ENCODE measurements at regions not wholly inside any gene's neighbourhood (a gene's known extent, or its start where the extent isn't known, plus 50 kb on each side); places are given as distances from the start of the nearest gene placed in this dataset.

DNA sequence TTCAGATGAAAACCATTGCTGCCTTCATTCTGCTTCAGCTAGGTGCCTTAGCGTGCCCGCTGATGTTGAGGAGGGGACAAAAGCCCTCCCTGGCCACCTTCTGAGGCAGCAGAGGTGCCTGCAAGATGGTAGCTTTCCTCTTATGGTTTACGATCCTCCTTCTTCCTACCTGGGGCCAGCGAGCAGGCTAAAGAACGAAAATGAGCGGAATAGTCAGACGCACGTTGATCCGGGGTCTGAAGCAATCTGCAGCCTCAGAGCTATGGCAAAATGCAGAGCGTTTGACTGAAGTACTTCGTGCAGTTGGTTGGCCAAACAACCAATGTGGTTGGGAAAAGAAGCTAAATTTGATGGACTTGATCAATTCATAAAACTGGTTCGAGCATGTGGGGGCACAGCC is 95.5 kb downstream of the GATA3 start:
- Mint-ChIP-seq H3K27me3 (ENCODE audit: insufficient read depth, low read depth) (no peaks in the 10 kb centered on the region), H3K4me3 (no peak overlapping the region), H3K36me3 (no peaks in the 10 kb centered on the region), H3K4me1 (peaks cover 7% of the 10 kb centered on the region), H3K9me3 (no peaks in the 10 kb centered on the region), H3K27ac (no peak overlapping the region)
- Histone ChIP-seq H3K79me2 (ENCODE audit: low read depth) (no peaks in the 10 kb centered on the region), H3K27ac (no peak overlapping the region), H3F3A (ENCODE audit: low read depth) (peaks cover 6% of the 10 kb centered on the region), H2AFZ (replicated peaks) (no peak overlapping the region), H3K4me2 (no peak overlapping the region), H3K36me3 (no peaks in the 10 kb centered on the region), H3K4me3 (no peak overlapping the region), H3K4me1 (peaks cover 6% of the 10 kb centered on the region), H3K9ac (no peak overlapping the region), H3K27me3 (no peaks in the 10 kb centered on the region), H4K20me1 (ENCODE audit: low read depth) (no peaks in the 10 kb centered on the region), H3K9me3 (ENCODE audit: low read depth) (no peaks in the 10 kb centered on the region)
- TF ChIP-seq EZH2 (IDR thresholded peaks at IDR 0.05) (no peak), EZH2phosphoT487 (IDR thresholded peaks at IDR 0.05) (no peak)
- TF ChIP-seq, protein P1, sequence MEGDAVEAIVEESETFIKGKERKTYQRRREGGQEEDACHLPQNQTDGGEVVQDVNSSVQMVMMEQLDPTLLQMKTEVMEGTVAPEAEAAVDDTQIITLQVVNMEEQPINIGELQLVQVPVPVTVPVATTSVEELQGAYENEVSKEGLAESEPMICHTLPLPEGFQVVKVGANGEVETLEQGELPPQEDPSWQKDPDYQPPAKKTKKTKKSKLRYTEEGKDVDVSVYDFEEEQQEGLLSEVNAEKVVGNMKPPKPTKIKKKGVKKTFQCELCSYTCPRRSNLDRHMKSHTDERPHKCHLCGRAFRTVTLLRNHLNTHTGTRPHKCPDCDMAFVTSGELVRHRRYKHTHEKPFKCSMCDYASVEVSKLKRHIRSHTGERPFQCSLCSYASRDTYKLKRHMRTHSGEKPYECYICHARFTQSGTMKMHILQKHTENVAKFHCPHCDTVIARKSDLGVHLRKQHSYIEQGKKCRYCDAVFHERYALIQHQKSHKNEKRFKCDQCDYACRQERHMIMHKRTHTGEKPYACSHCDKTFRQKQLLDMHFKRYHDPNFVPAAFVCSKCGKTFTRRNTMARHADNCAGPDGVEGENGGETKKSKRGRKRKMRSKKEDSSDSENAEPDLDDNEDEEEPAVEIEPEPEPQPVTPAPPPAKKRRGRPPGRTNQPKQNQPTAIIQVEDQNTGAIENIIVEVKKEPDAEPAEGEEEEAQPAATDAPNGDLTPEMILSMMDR (IDR thresholded peaks at IDR 0.05) = no peak
- DNase-seq (ENCODE audit: low spot score) = no peak

DNA sequence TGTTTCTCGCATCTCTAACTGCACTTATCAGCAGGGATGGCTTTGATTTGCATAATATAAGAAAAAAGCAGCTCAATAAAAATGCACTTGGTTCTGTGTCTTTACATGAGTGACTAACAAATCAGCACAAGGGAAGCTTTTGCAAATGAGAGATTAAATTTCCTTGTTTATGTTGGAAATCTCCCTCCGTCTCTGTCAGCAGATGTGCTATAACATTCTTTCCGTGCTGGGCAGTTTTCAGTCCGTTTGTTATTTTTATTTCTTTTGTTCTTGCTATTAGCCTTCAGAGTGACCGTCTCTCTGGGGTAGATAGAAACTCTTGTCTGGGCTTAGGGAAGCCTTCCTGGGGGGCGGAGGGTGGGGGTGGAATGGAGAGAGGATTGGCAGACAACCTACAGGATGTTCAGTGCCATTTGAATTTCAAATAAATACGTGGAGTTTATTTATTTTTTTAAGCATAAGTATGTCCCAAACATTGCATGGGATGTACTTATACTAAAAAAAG is 96.0 kb downstream of the GATA3 start:
- Histone ChIP-seq H3K27me3 (no peaks in the 10 kb centered on the region), H3K4me1 (peaks cover 6% of the 10 kb centered on the region), H3F3A (ENCODE audit: low read depth) (peaks cover 6% of the 10 kb centered on the region), H3K27ac (no peak overlapping the region), H3K79me2 (ENCODE audit: low read depth) (no peaks in the 10 kb centered on the region), H3K36me3 (no peaks in the 10 kb centered on the region), H4K20me1 (ENCODE audit: low read depth) (no peaks in the 10 kb centered on the region), H3K9ac (no peak overlapping the region), H2AFZ (replicated peaks) (no peak overlapping the region), H3K9me3 (ENCODE audit: low read depth) (no peaks in the 10 kb centered on the region), H3K4me3 (no peak overlapping the region), H3K4me2 (no peak overlapping the region)
- Mint-ChIP-seq H3K27ac (no peak overlapping the region), H3K4me1 (peaks cover 7% of the 10 kb centered on the region), H3K36me3 (no peaks in the 10 kb centered on the region), H3K9me3 (no peaks in the 10 kb centered on the region), H3K27me3 (ENCODE audit: insufficient read depth, low read depth) (no peaks in the 10 kb centered on the region), H3K4me3 (no peak overlapping the region)
- no peak for DNase-seq (ENCODE audit: low spot score)
- TF ChIP-seq EZH2phosphoT487 (IDR thresholded peaks at IDR 0.05) (no peak), EZH2 (IDR thresholded peaks at IDR 0.05) (no peak)
- TF ChIP-seq, protein P1 (IDR thresholded peaks at IDR 0.05) = no peak

DNA sequence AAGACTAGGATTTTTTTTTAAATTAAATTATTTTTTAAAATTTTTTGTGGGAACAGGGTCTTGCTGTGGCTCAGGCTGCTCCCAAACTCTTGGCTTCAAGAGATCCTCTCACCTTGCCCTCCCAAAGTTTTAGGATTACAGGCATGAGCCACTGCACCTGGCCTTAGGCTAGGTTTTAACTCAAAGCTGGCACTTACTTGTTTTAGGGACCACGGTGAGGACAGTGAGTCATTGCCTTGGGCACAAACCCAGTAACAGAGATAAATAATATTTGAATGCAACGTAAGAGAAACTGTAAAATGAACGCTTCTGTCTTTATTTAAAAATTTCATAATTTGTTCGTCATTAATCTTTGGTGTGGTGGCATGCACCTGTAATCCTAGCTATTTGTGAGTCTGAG is 96.6 kb downstream of the GATA3 start:
- H3K79me2 ChIP-seq (ENCODE audit: low read depth) = no peaks in the 10 kb centered on the region
- peaks cover 7% of the 10 kb centered on the region for H3K4me1 Mint-ChIP-seq
- H3K4me2 ChIP-seq = no peak overlapping the region
- H4K20me1 ChIP-seq (ENCODE audit: low read depth) = no peaks in the 10 kb centered on the region
- peaks cover 6% of the 10 kb centered on the region for H3K4me1 ChIP-seq
- H3K9me3 Mint-ChIP-seq = no peaks in the 10 kb centered on the region
- H3K4me3 ChIP-seq = no peak overlapping the region
- no peaks in the 10 kb centered on the region for H3K27me3 Mint-ChIP-seq (ENCODE audit: insufficient read depth, low read depth)
- no peaks in the 10 kb centered on the region for H3K36me3 Mint-ChIP-seq
- H3K27ac Mint-ChIP-seq = no peak overlapping the region
- no peak overlapping the region for H2AFZ ChIP-seq (replicated peaks)
- no peaks in the 10 kb centered on the region for H3K9me3 ChIP-seq (ENCODE audit: low read depth)
- TF ChIP-seq EZH2 (IDR thresholded peaks at IDR 0.05) = no peak
- no peak for TF ChIP-seq EZH2phosphoT487 (IDR thresholded peaks at IDR 0.05)
- TF ChIP-seq, protein P1 (IDR thresholded peaks at IDR 0.05) = no peak
- H3K27ac ChIP-seq = no peak overlapping the region
- H3K4me3 Mint-ChIP-seq = no peak overlapping the region
- H3K27me3 ChIP-seq = no peaks in the 10 kb centered on the region
- no peaks in the 10 kb centered on the region for H3K36me3 ChIP-seq
- DNase-seq (ENCODE audit: low spot score) = no peak
- peaks cover 6% of the 10 kb centered on the region for H3F3A ChIP-seq (ENCODE audit: low read depth)
- H3K9ac ChIP-seq = no peak overlapping the region

Measured in neural progenitor cell (in vitro differentiated cells).